Lower leg skin (tissue), 3 donors: ENCODE measurements at regions not wholly inside any gene's neighbourhood (a gene's known extent, or its start where the extent isn't known, plus 50 kb on each side); places are given as distances from the start of the nearest gene placed in this dataset.

Experiments
- POLR2A ChIP-seq, 2 donors: fragments of 450-650 bp; IDR thresholded peaks; one replicate each; pipeline ENCODE4 v1.6.1; 2016 to 2017; ENCODE audit warnings: antibody characterized with exemption in 2 of 2, mild to moderate bottlenecking in 1 of 2, moderate library complexity in 1 of 2
- TF ChIP-seq, protein P1 (sequence below), 3 donors: fragments of 450-650 bp; IDR thresholded peaks; one replicate each; pipeline ENCODE4 v1.5.1; 2016; ENCODE audit warnings: antibody characterized with exemption in 3 of 3, mild to moderate bottlenecking in 3 of 3, moderate library complexity in 2 of 3

DNA sequence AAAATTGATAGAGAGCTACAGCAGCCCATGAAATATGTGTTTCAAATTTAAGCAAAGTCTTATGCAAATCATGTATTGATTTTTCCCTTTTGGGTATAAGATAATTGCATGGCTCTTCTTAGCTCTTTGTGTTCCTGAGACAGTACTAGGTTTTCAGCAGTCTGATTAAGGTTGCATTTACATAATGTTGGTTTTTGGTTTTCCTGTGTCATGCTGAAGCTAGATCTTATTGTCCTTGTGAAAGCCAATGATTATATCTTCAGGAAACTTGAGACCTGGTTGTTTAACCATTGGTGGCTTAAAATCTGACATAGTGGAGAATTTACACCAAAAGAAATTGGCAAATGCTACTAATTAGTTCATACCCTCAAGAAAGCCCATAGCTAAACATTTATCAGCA lies 392.6 kb downstream of the ZPLD1 start:
- TF ChIP-seq, protein P1, sequence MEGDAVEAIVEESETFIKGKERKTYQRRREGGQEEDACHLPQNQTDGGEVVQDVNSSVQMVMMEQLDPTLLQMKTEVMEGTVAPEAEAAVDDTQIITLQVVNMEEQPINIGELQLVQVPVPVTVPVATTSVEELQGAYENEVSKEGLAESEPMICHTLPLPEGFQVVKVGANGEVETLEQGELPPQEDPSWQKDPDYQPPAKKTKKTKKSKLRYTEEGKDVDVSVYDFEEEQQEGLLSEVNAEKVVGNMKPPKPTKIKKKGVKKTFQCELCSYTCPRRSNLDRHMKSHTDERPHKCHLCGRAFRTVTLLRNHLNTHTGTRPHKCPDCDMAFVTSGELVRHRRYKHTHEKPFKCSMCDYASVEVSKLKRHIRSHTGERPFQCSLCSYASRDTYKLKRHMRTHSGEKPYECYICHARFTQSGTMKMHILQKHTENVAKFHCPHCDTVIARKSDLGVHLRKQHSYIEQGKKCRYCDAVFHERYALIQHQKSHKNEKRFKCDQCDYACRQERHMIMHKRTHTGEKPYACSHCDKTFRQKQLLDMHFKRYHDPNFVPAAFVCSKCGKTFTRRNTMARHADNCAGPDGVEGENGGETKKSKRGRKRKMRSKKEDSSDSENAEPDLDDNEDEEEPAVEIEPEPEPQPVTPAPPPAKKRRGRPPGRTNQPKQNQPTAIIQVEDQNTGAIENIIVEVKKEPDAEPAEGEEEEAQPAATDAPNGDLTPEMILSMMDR (IDR thresholded peaks at IDR 0.05) = no peak
- no peak for TF ChIP-seq POLR2A (IDR thresholded peaks at IDR 0.05)
